Stomach smooth muscle (tissue), 2 donors: ENCODE measurements at regions not wholly inside any gene's neighbourhood (a gene's known extent, or its start where the extent isn't known, plus 50 kb on each side); places are given as distances from the start of the nearest gene placed in this dataset.

Experiments
- H3K27ac ChIP-seq: one replicate; pipeline ENCODE4 v1.7.0; 2013; ENCODE audit warnings: mild to moderate bottlenecking, low read length, inconsistent platforms
- H3K27me3 ChIP-seq, 2 donors: one replicate each; pipeline ENCODE4 v1.7.0; 2013; ENCODE audit warnings: low read length in 2 of 2; ENCODE audit not compliant: insufficient read depth in 2 of 2, control insufficient read depth in 1 of 2
- H3K36me3 ChIP-seq, 2 donors: one replicate each; pipeline ENCODE4 v1.7.0; 2013; ENCODE audit warnings: low read length in 2 of 2; ENCODE audit not compliant: control insufficient read depth in 2 of 2, insufficient read depth in 2 of 2
- H3K4me1 ChIP-seq: one replicate; pipeline ENCODE4 v1.7.0; 2013; ENCODE audit warnings: low read length; ENCODE audit not compliant: control insufficient read depth, insufficient read depth
- H3K4me3 ChIP-seq, 2 donors: one replicate each; pipeline ENCODE4 v1.7.0; 2013; ENCODE audit warnings: low read length in 2 of 2
- H3K9ac ChIP-seq, 2 donors: one replicate each; pipeline ENCODE4 v1.7.0; 2013; ENCODE audit warnings: low read length in 2 of 2, mild to moderate bottlenecking in 1 of 2
- H3K9me3 ChIP-seq, 2 donors: one replicate each; pipeline ENCODE4 v1.7.0; 2013; ENCODE audit warnings: low read length in 2 of 2; ENCODE audit not compliant: control insufficient read depth in 2 of 2
- donor health status: healthy.
- donor health status: Pancreatic carcinoma.

- Histone ChIP-seq H3K9ac (no peak overlapping the region), H3K27ac (no peak overlapping the region), H3K4me3 (no peak overlapping the region), H3K9me3 (no peaks in the 10 kb centered on the region), H3K27me3 (peaks cover 0 to 5% of the 10 kb centered on the region in 2 donors), H3K36me3 (no peaks in the 10 kb centered on the region), H3K4me1 (no peaks in the 10 kb centered on the region)
Observed at GRCh38 chr12:108052260-108052659, 76.8 kb upstream of the WSCD2 start.

GRCh38 chr12:108053512-108053911 is 75.6 kb upstream of the WSCD2 start:
- H3K27me3 ChIP-seq: peaks cover 0 to 5% of the 10 kb centered on the region in 2 donors
- H3K27ac ChIP-seq: no peak overlapping the region
- no peaks in the 10 kb centered on the region for H3K4me1 ChIP-seq
- no peak overlapping the region for H3K4me3 ChIP-seq
- no peaks in the 10 kb centered on the region for H3K9me3 ChIP-seq
- no peaks in the 10 kb centered on the region for H3K36me3 ChIP-seq
- no peak overlapping the region for H3K9ac ChIP-seq

- Histone ChIP-seq H3K9me3 (no peaks in the 10 kb centered on the region), H3K4me3 (no peak overlapping the region), H3K27me3 (peaks cover 0 to 5% of the 10 kb centered on the region in 2 donors), H3K4me1 (no peaks in the 10 kb centered on the region), H3K9ac (no peak overlapping the region), H3K27ac (no peak overlapping the region), H3K36me3 (no peaks in the 10 kb centered on the region)
Observed at GRCh38 chr12:108054496-108054895, 74.6 kb upstream of the WSCD2 start.

GRCh38 chr12:108055141-108055540 is 73.9 kb upstream of the WSCD2 start:
- no peak overlapping the region for H3K9ac ChIP-seq
- H3K36me3 ChIP-seq: no peaks in the 10 kb centered on the region
- no peaks in the 10 kb centered on the region for H3K4me1 ChIP-seq
- H3K4me3 ChIP-seq: no peak overlapping the region
- no peak overlapping the region for H3K27ac ChIP-seq
- H3K27me3 ChIP-seq: peaks cover 0 to 5% of the 10 kb centered on the region in 2 donors
- H3K9me3 ChIP-seq: no peaks in the 10 kb centered on the region

- no peaks in the 10 kb centered on the region for H3K36me3 ChIP-seq
- no peak overlapping the region for H3K27ac ChIP-seq
- H3K27me3 ChIP-seq: peaks cover 0 to 2% of the 10 kb centered on the region in 2 donors
- peaks cover 3% of the 10 kb centered on the region for H3K4me1 ChIP-seq
- H3K9me3 ChIP-seq: no peaks in the 10 kb centered on the region
- no peak overlapping the region for H3K4me3 ChIP-seq
- no peak overlapping the region for H3K9ac ChIP-seq
Observed at GRCh38 chr12:108060067-108060466, 69.0 kb upstream of the WSCD2 start.

- no peaks in the 10 kb centered on the region for H3K9me3 ChIP-seq
- H3K4me1 ChIP-seq: peaks cover 3% of the 10 kb centered on the region
- H3K27ac ChIP-seq: no peak overlapping the region
- H3K9ac ChIP-seq: no peak overlapping the region
- peaks cover 0 to 2% of the 10 kb centered on the region in 2 donors for H3K27me3 ChIP-seq
- no peak overlapping the region for H3K4me3 ChIP-seq
- H3K36me3 ChIP-seq: no peaks in the 10 kb centered on the region
Observed at GRCh38 chr12:108060903-108061302, 68.2 kb upstream of the WSCD2 start.

GRCh38 chr12:108063192-108063591 is 65.9 kb upstream of the WSCD2 start:
- Histone ChIP-seq H3K27me3 (no peaks in the 10 kb centered on the region), H3K4me3 (no peak overlapping the region), H3K36me3 (no peaks in the 10 kb centered on the region), H3K9me3 (no peaks in the 10 kb centered on the region), H3K9ac (no peak overlapping the region), H3K27ac (no peak overlapping the region), H3K4me1 (peaks cover 3% of the 10 kb centered on the region)

- Histone ChIP-seq H3K4me1 (peaks cover 3% of the 10 kb centered on the region), H3K9me3 (no peaks in the 10 kb centered on the region), H3K9ac (no peak overlapping the region), H3K27ac (no peak overlapping the region), H3K4me3 (no peak overlapping the region), H3K36me3 (no peaks in the 10 kb centered on the region), H3K27me3 (no peaks in the 10 kb centered on the region)
Observed at GRCh38 chr12:108065069-108065468, 64.0 kb upstream of the WSCD2 start.

- H3K36me3 ChIP-seq: no peaks in the 10 kb centered on the region
- no peaks in the 10 kb centered on the region for H3K9me3 ChIP-seq
- H3K9ac ChIP-seq: no peak overlapping the region
- H3K27ac ChIP-seq: no peak overlapping the region
- no peaks in the 10 kb centered on the region for H3K4me1 ChIP-seq
- H3K27me3 ChIP-seq: no peaks in the 10 kb centered on the region
- no peak overlapping the region for H3K4me3 ChIP-seq
Observed at GRCh38 chr12:108066583-108067577, 62.2 kb upstream of the WSCD2 start.

- Histone ChIP-seq H3K9ac (no peak overlapping the region), H3K27ac (no peak overlapping the region), H3K36me3 (no peaks in the 10 kb centered on the region), H3K27me3 (peaks cover 0 to 3% of the 10 kb centered on the region in 2 donors), H3K4me3 (no peak overlapping the region), H3K4me1 (no peaks in the 10 kb centered on the region), H3K9me3 (no peaks in the 10 kb centered on the region)
Observed at GRCh38 chr12:108069651-108070165, 59.4 kb upstream of the WSCD2 start.

GRCh38 chr12:108075561-108075960 is 53.5 kb upstream of the WSCD2 start:
- Histone ChIP-seq H3K27ac (no peak overlapping the region), H3K4me1 (no peaks in the 10 kb centered on the region), H3K4me3 (no peak overlapping the region), H3K9me3 (no peaks in the 10 kb centered on the region), H3K9ac (no peak overlapping the region), H3K27me3 (peaks cover 0 to 13% of the 10 kb centered on the region in 2 donors), H3K36me3 (no peaks in the 10 kb centered on the region)
